ENCODE measurements at regions not wholly inside any gene's neighbourhood (a gene's known extent, or its start where the extent isn't known, plus 50 kb on each side); places are given as distances from the start of the nearest gene placed in this dataset.

DNA sequence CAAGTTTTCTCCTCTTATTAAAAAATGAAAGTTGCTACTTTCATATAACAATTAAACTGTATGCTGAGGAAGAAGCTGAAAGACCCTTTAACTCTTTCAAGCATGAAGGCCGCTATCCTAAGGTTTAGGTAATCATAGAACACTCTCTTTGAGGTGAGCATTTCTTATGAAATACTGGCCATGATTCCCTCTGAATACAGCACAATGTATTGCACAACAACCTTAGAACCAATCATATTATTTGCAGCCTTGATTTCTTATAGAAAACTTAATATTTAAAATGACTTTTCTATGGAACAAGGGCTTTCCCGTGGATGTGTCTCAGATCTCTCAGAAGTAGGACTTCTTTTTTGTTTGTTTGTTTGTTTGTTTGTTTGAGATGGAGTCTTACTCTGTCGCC, 333.4 kb upstream of the TEX13C start:
- TF ChIP-seq, protein P1, sequence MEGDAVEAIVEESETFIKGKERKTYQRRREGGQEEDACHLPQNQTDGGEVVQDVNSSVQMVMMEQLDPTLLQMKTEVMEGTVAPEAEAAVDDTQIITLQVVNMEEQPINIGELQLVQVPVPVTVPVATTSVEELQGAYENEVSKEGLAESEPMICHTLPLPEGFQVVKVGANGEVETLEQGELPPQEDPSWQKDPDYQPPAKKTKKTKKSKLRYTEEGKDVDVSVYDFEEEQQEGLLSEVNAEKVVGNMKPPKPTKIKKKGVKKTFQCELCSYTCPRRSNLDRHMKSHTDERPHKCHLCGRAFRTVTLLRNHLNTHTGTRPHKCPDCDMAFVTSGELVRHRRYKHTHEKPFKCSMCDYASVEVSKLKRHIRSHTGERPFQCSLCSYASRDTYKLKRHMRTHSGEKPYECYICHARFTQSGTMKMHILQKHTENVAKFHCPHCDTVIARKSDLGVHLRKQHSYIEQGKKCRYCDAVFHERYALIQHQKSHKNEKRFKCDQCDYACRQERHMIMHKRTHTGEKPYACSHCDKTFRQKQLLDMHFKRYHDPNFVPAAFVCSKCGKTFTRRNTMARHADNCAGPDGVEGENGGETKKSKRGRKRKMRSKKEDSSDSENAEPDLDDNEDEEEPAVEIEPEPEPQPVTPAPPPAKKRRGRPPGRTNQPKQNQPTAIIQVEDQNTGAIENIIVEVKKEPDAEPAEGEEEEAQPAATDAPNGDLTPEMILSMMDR (conservative IDR thresholded peaks at IDR 0.05 in 1 of 2, IDR thresholded peaks at IDR 0.05 in 1 of 2; ENCODE audit: low read depth in 1 of 2, low read length in 2 of 2) = no peak
- no peak for TF ChIP-seq EZH2 (IDR thresholded peaks at IDR 0.05; ENCODE audit: low read length, missing control alignments)

Data from fibroblast of lung (primary cell).